ENCODE measurements at regions not wholly inside any gene's neighbourhood (a gene's known extent, or its start where the extent isn't known, plus 50 kb on each side); places are given as distances from the start of the nearest gene placed in this dataset.

- ATAC-seq = peak; percentile 34; the same call in 1 of the 3 replicates
- H2AFZ ChIP-seq = peak overlapping the region; percentile 70; the same call in 1 of the 2 replicates
- no peak overlapping the region for H3K4me3 Mint-ChIP-seq
Measured at GRCh38 chr14:51398898-51399297, 158.9 kb downstream of the TMX1 start.

More at GRCh38 chr14:51398898-51399297, 158.9 kb downstream of the TMX1 start:
- Histone ChIP-seq H4K20me1 (replicated peaks; ENCODE audit: insufficient read depth) (no peaks in the 10 kb centered on the region), H3K36me3 (ENCODE audit: insufficient read depth) (no peaks in the 10 kb centered on the region), H3K79me2 (replicated peaks; ENCODE audit: insufficient read depth) (no peaks in the 10 kb centered on the region), H3K27ac (ENCODE audit: low read depth) (no peak overlapping the region), H3K4me1 (ENCODE audit: insufficient read depth) (peaks cover 15% of the 10 kb centered on the region), H3F3A (replicated peaks; ENCODE audit: low read depth) (no peaks in the 10 kb centered on the region), H3K27me3 (ENCODE audit: insufficient read depth) (no peaks in the 10 kb centered on the region), H3K4me3 (no peak overlapping the region), H3K9me2 (ENCODE audit: insufficient read depth) (no peaks in the 10 kb centered on the region), H3K4me2 (no peak overlapping the region)
- no peak for DNase-seq (ENCODE audit: low spot score)
- Mint-ChIP-seq H3K4me1 (peaks cover 12% of the 10 kb centered on the region), H3K27ac (peak overlapping the region; percentile 3; the same call in 1 of the 2 replicates), H3K27me3 (ENCODE audit: insufficient read depth, low read depth, poor library complexity) (no peaks in the 10 kb centered on the region), H3K36me3 (ENCODE audit: low read depth) (no peaks in the 10 kb centered on the region), H3K9me3 (no peaks in the 10 kb centered on the region)
- TF ChIP-seq ZNF331 (CRISPR knock-in tag; IDR thresholded peaks at IDR 0.05; ENCODE audit: low read depth) (no peak), ZNF462 (CRISPR knock-in tag; IDR thresholded peaks at IDR 0.05) (no peak), JUNB (IDR thresholded peaks at IDR 0.05; ENCODE audit: unreplicated experiment) (no peak), REST (IDR thresholded peaks at IDR 0.05; ENCODE audit: unreplicated experiment) (no peak), ZNF114 (CRISPR knock-in tag; IDR thresholded peaks at IDR 0.05) (no peak), POLR2AphosphoS5 (IDR thresholded peaks at IDR 0.05; ENCODE audit: low read depth) (no peak), CTCF (conservative IDR thresholded peaks at IDR 0.05; ENCODE audit: low read depth in 2 of 2) (no peak), EZH2 (IDR thresholded peaks at IDR 0.05; ENCODE audit: low read depth, unreplicated experiment) (no peak), STAT1 (IDR thresholded peaks at IDR 0.05; ENCODE audit: unreplicated experiment) (no peak)
